CD14-positive monocyte (primary cell): ENCODE measurements at regions not wholly inside any gene's neighbourhood (a gene's known extent, or its start where the extent isn't known, plus 50 kb on each side); places are given as distances from the start of the nearest gene placed in this dataset.
A peak's percentile ranks its signal among the peaks of the same experiment; 100 is the strongest.

Source experiments
- DNase-seq, 3 donors: peaks; one replicate each; pipeline ENCODE4 v3.0.0-alpha.2; 2011 to 2022
- H2AFZ ChIP-seq: 2 replicates; pipeline ENCODE4 v1.6.0; 2012; ENCODE audit warnings: mild to moderate bottlenecking, low read depth, low read length, inconsistent platforms; ENCODE audit not compliant: insufficient read depth, poor library complexity, severe bottlenecking
- H3K27ac ChIP-seq, 2 donors: 1 replicate in 1 of 2; 2 replicates in 1 of 2; pipeline ENCODE4 v1.5.1; 2012 to 2013; ENCODE audit warnings: low read length in 2 of 2, control low read depth in 1 of 2, inconsistent platforms in 1 of 2, low read depth in 1 of 2, mild to moderate bottlenecking in 1 of 2
- H3K27me3 ChIP-seq, 2 donors: one replicate each; pipeline versions ENCODE4 v1.6.0 to v1.6.1; 2011 to 2013; ENCODE audit warnings: low read length in 2 of 2; ENCODE audit not compliant: control insufficient read depth in 2 of 2, insufficient read depth in 2 of 2
- H3K36me3 ChIP-seq, 2 donors: replicated peaks in 1 of 2; 1 replicate in 1 of 2; 2 replicates in 1 of 2; pipeline versions ENCODE4 v1.5.1 to v1.6.1; 2012 to 2013; ENCODE audit warnings: low read length in 2 of 2, control low read depth in 1 of 2, inconsistent platforms in 1 of 2, mild to moderate bottlenecking in 1 of 2; ENCODE audit not compliant: insufficient read depth in 2 of 2, control insufficient read depth in 1 of 2
- H3K4me1 ChIP-seq, 2 donors: 1 replicate in 1 of 2; 2 replicates in 1 of 2; pipeline versions ENCODE4 v1.5.1 to v1.6.1; 2012 to 2013; ENCODE audit warnings: low read length in 2 of 2, control low read depth in 1 of 2, inconsistent platforms in 1 of 2, mild to moderate bottlenecking in 1 of 2, moderate library complexity in 1 of 2; ENCODE audit not compliant: insufficient read depth in 2 of 2, control insufficient read depth in 1 of 2
- H3K4me2 ChIP-seq: replicated peaks from 2 replicates; pipeline ENCODE3; 2012; ENCODE audit warnings: low read length, moderate library complexity, mild to moderate bottlenecking; ENCODE audit not compliant: poor library complexity, severe bottlenecking; ENCODE audit errors: extremely low read depth
- H3K4me3 ChIP-seq, 3 experiments: fragments of 200-600 bp in 1 of 3; sonication (generic) in 1 of 3; replicated peaks in 1 of 3; 1 replicate in 2 of 3; 2 replicates in 1 of 3; pipeline ENCODE4 v1.5.1; 2011 to 2013; ENCODE audit warnings: low read length in 3 of 3, mild to moderate bottlenecking in 3 of 3, control low read depth in 2 of 3, low read depth in 2 of 3, inconsistent platforms in 1 of 3, moderate library complexity in 1 of 3
- H3K79me2 ChIP-seq: 2 replicates; pipeline ENCODE4 v1.6.0; 2012; ENCODE audit warnings: mild to moderate bottlenecking, control low read depth, inconsistent platforms, low read length, moderate library complexity; ENCODE audit not compliant: insufficient read depth
- H3K9ac ChIP-seq: 2 replicates; pipeline ENCODE4 v1.6.0; 2017; ENCODE audit warnings: low read length, mild to moderate bottlenecking; ENCODE audit not compliant: insufficient read depth, poor library complexity, severe bottlenecking
- H3K9me3 ChIP-seq, 2 donors: replicated peaks in 1 of 2; 1 replicate in 1 of 2; 2 replicates in 1 of 2; pipeline versions ENCODE4 v1.5.1 to v1.6.1; 2012 to 2013; ENCODE audit warnings: low read length in 2 of 2, control low read depth in 1 of 2; ENCODE audit not compliant: control insufficient read depth in 1 of 2, insufficient read depth in 1 of 2
- H4K20me1 ChIP-seq: 2 replicates; pipeline ENCODE4 v1.6.0; 2012; ENCODE audit warnings: mild to moderate bottlenecking, low read length, control low read depth, moderate library complexity; ENCODE audit not compliant: insufficient read depth
- H3K27ac Mint-ChIP-seq, 7 donors: one replicate each; pipeline ENCODE4 v1.8.0; 2020; ENCODE audit warnings: mild to moderate bottlenecking in 7 of 7, mixed read lengths in 7 of 7, moderate library complexity in 6 of 7, inconsistent platforms in 2 of 7
- H3K27me3 Mint-ChIP-seq, 3 donors: one replicate each; pipeline ENCODE4 v1.8.0; 2021 to 2022; ENCODE audit warnings: low read depth in 3 of 3, mild to moderate bottlenecking in 3 of 3, mixed read lengths in 3 of 3, moderate library complexity in 3 of 3, inconsistent platforms in 1 of 3
- H3K36me3 Mint-ChIP-seq, 2 donors: one replicate each; pipeline ENCODE4 v1.8.0; 2020; ENCODE audit warnings: mixed read lengths in 2 of 2, inconsistent platforms in 1 of 2, mild to moderate bottlenecking in 1 of 2
- H3K4me1 Mint-ChIP-seq: one replicate; pipeline ENCODE4 v1.8.0; 2020; ENCODE audit warnings: mild to moderate bottlenecking, mixed read lengths
- H3K4me3 Mint-ChIP-seq, 2 donors: one replicate each; pipeline ENCODE4 v1.8.0; 2020; ENCODE audit warnings: mild to moderate bottlenecking in 2 of 2, mixed read lengths in 2 of 2, moderate library complexity in 1 of 2
- H3K9me3 Mint-ChIP-seq, 7 donors: one replicate each; pipeline ENCODE4 v1.8.0; 2020 to 2022; ENCODE audit warnings: mixed read lengths in 7 of 7, mild to moderate bottlenecking in 6 of 7, moderate library complexity in 6 of 7, inconsistent platforms in 2 of 7
- CTCF ChIP-seq: fragments of 200-600 bp; IDR thresholded peaks from one replicate; pipeline ENCODE4 v1.8.0; 2022; ENCODE audit warnings: antibody characterized with exemption, mild to moderate bottlenecking
- WGBS: methylation state at CpG from one replicate; pipeline ENCODE4 v1.1.5; 2013; ENCODE audit warnings: missing lambda C conversion rate; ENCODE audit not compliant: insufficient coverage; 5-methylcytosine and 5-hydroxymethylcytosine counted together
- intact Hi-C, 2 donors: fragments of 100-400 bp; cut with micrococcal nuclease; formaldehyde crosslinking; loops; one replicate each; pipeline versions ENCODE4 v1.15.0 to v1.15.1; 2023

DNA sequence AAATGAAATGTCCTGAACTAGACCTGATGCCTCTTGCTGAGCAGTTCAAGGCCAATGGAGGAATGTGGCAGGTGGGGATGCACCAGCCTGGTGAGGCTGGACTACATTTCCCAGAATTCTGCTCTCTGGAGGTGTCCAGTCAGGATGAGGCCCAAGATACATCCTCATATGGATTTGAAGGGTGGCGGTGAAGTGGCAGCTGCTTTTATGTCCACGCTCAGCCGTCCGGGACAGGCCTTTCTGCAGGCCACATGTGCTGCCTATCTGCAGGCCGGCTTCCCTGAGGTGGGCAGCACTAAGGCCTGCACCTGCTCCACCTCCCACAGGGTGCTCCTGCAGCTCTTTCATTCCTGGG is 230.2 kb downstream of the BCL11B start:
- H3K4me2 ChIP-seq = no peak overlapping the region
- no peak overlapping the region for H3K4me3 ChIP-seq
- 100% methylated on average over 5 of the region's 5 CpGs for WGBS
- H3K27ac Mint-ChIP-seq = no peak overlapping the region
- TF ChIP-seq CTCF = no peak
- no peaks in the 10 kb centered on the region for H3K36me3 ChIP-seq
- no peak overlapping the region for H3K27ac ChIP-seq
- H3K27me3 Mint-ChIP-seq = peaks cover 0 to 2% (median under 1%) of the 10 kb centered on the region in 3 donors
- H3K79me2 ChIP-seq = no peaks in the 10 kb centered on the region
- peaks cover 45% of the 10 kb centered on the region for H3K4me1 Mint-ChIP-seq
- no peaks in the 10 kb centered on the region for H4K20me1 ChIP-seq
- no peak overlapping the region for H3K4me3 Mint-ChIP-seq
- DNase-seq = no peak
- peaks cover 0 to 11% (median 5%) of the 10 kb centered on the region in 7 donors for H3K9me3 Mint-ChIP-seq
- no peaks in the 10 kb centered on the region for H3K27me3 ChIP-seq
- intact Hi-C loops = no loop called here
- H3K36me3 Mint-ChIP-seq = no peaks in the 10 kb centered on the region
- peaks cover 35 to 36% of the 10 kb centered on the region in 2 donors for H3K4me1 ChIP-seq
- no peak overlapping the region for H3K9ac ChIP-seq
- H2AFZ ChIP-seq = no peak overlapping the region
- H3K9me3 ChIP-seq = peaks cover 5 to 6% of the 10 kb centered on the region in 2 donors

GRCh38 chr14:99042381-99043266 is 229.4 kb downstream of the BCL11B start:
- no peak for TF ChIP-seq CTCF
- Histone ChIP-seq H2AFZ (no peak overlapping the region), H3K9me3 (peaks cover 5 to 6% of the 10 kb centered on the region in 2 donors), H3K4me2 (no peak overlapping the region), H3K9ac (no peak overlapping the region), H3K27ac (no peak overlapping the region), H3K4me3 (no peak overlapping the region), H4K20me1 (no peaks in the 10 kb centered on the region), H3K4me1 (peaks cover 28% of the 10 kb centered on the region in 2 donors), H3K79me2 (no peaks in the 10 kb centered on the region), H3K36me3 (no peaks in the 10 kb centered on the region), H3K27me3 (no peaks in the 10 kb centered on the region)
- Mint-ChIP-seq H3K27ac (peak overlapping the region in 2 of 7 donors; percentile 59 to 60), H3K4me3 (no peak overlapping the region), H3K4me1 (peaks cover 37% of the 10 kb centered on the region), H3K36me3 (no peaks in the 10 kb centered on the region), H3K9me3 (peaks cover 0 to 11% (median 5%) of the 10 kb centered on the region in 7 donors), H3K27me3 (peaks cover 0 to 2% (median 0%) of the 10 kb centered on the region in 3 donors)
- DNase-seq = no peak
- 94% methylated on average over 8 of the region's 19 CpGs for WGBS
- intact Hi-C loops = no loop called here
